ENCODE measurements at regions not wholly inside any gene's neighbourhood (a gene's known extent, or its start where the extent isn't known, plus 50 kb on each side); places are given as distances from the start of the nearest gene placed in this dataset.

DNA sequence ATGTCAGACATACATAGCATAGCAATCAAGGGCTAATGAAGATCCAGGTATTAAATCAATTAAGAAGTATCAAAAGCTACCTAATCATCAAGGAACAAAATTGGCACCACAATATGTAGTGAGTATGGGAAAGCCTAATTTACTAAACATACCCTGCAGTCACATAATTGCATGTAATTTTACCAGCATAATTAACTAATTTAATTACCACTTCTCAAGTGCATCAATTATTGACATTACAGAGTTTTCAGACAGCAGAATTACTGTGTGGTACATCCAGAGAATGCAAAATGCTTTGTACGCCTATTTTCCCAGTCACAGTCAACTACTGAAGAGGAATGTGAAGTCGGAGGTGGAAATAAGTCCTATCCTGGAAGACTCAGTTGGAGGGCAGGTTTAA lies 279.0 kb upstream of the ID4 start:
- dilution Hi-C loops (cut with HindIII; ENCODE audit: low sequenced_read_pairs, unreplicated experiment) (no loop called here), in situ Hi-C loops (cut with MboI; ENCODE audit: low sequenced_read_pairs) (no loop called here), intact Hi-C loops (cut with micrococcal nuclease) (no loop called here)
- no peak for DNase-seq
- Histone ChIP-seq H2BK5ac (ENCODE audit: low read depth, low read length, poor library complexity, severe bottlenecking) (no peak overlapping the region), H4K5ac (ENCODE audit: low read depth, low read length) (no peak overlapping the region), H3K4me2 (ENCODE audit: low read depth, low read length) (no peak overlapping the region), H3K23ac (ENCODE audit: low read depth, low read length) (no peak overlapping the region), H3K79me1 (ENCODE audit: low read depth in 1 of 2, low read length in 2 of 2) (no peaks in the 10 kb centered on the region), H2AK9ac (replicated peaks; ENCODE audit: low read depth, low read length, poor library complexity) (no peak overlapping the region), H3K9ac (ENCODE audit: low read depth, low read length) (no peak overlapping the region), H3K4me1 (ENCODE audit: control insufficient read depth, insufficient read depth, low read length) (no peaks in the 10 kb centered on the region), H2BK20ac (ENCODE audit: low read depth, low read length) (no peak overlapping the region), H3K27me3 (ENCODE audit: control insufficient read depth, insufficient read depth, low read length) (no peaks in the 10 kb centered on the region), H3K9me1 (ENCODE audit: insufficient read depth, low read length) (no peaks in the 10 kb centered on the region), H3K18ac (ENCODE audit: low read depth, low read length) (no peak overlapping the region), H3K14ac (replicated peaks; ENCODE audit: low read depth, low read length) (no peak overlapping the region), H2BK120ac (ENCODE audit: low read depth, low read length) (no peak overlapping the region), H2BK15ac (ENCODE audit: low read depth, low read length) (no peak overlapping the region), H3K9me3 (ENCODE audit: control insufficient read depth, insufficient read depth, low read length) (peaks cover 3% of the 10 kb centered on the region; the same call in 1 of the 2 replicates), H3K4me3 (ENCODE audit: insufficient read depth, low read depth, low read length) (no peak overlapping the region), H2AFZ (replicated peaks; ENCODE audit: low read length, poor library complexity) (no peak overlapping the region), H3K36me3 (ENCODE audit: control insufficient read depth, insufficient read depth, low read length) (no peaks in the 10 kb centered on the region), H3K27ac (ENCODE audit: insufficient read depth, low read length) (no peak overlapping the region), H4K8ac (ENCODE audit: low read depth in 2 of 2, low read length in 2 of 2) (no peak overlapping the region), H3K56ac (ENCODE audit: extremely low read depth, insufficient read depth, low read length) (no peak overlapping the region), H2AK5ac (ENCODE audit: low read depth, low read length) (no peak overlapping the region), H4K91ac (ENCODE audit: insufficient read depth, low read depth, low read length) (no peak overlapping the region), H4K20me1 (ENCODE audit: insufficient read depth, low read length) (no peaks in the 10 kb centered on the region), H3K4ac (ENCODE audit: low read depth, low read length) (no peak overlapping the region)
- ChIA-PET CTCF (interaction anchor here (1.4 kb wide), 1 partner anchor 10 kb away, joined by 3 read pairs; no protein-coding TSS in a partner anchor), POLR2A (ENCODE audit: unreplicated experiment) (no interaction called here)
- no CpG with 5 or more reads among the region's 2 CpGs for WGBS, 2 experiments (ENCODE audit: extremely low coverage in 2 of 2, insufficient read length in 1 of 2)
- BruUV-seq (replicated peaks) = no TSS peak
- ATAC-seq (ENCODE audit: low read depth) = no peak
- TF ChIP-seq MAZ (IDR thresholded peaks at IDR 0.05; ENCODE audit: borderline replicate concordance, low read depth, low read length) (no peak), MAFK (IDR thresholded peaks at IDR 0.05; ENCODE audit: low read depth, low read length) (no peak), POLR2A (IDR thresholded peaks at IDR 0.05; ENCODE audit: low read depth, low read length) (no peak), FOS (IDR thresholded peaks at IDR 0.05; ENCODE audit: low read depth, low read length) (no peak)

All from IMR-90 (cell line).